H1 (cell line): ENCODE measurements at regions not wholly inside any gene's neighbourhood (a gene's known extent, or its start where the extent isn't known, plus 50 kb on each side); places are given as distances from the start of the nearest gene placed in this dataset.
"Not testable (repeated sequence)": the region's sequence is repeated elsewhere in the genome, so short reads cannot be mapped to it uniquely, and the experiment has no call there.

Source experiments
- CTCF ChIA-PET: fragments of 300-600 bp; sonication (Branson Sonifier 250); formaldehyde crosslinking; loops from one replicate; lab custom pipeline; 2021; ENCODE audit not compliant: partially characterized antibody; lab: Charles Lee
- POLR2A ChIA-PET: fragments of 300-600 bp; sonication (Branson Sonifier 250); formaldehyde crosslinking; loops from one replicate; lab custom pipeline; 2021; ENCODE audit warnings: inconsistent platforms; ENCODE audit not compliant: partially characterized antibody; lab: Charles Lee
- DNase-seq, 2 experiments: peaks; one replicate each; pipeline versions ENCODE4 v3.0.0 to v3.0.0-alpha.2; 2010 to 2022; ENCODE audit warnings: low spot score in 2 of 2, low read depth in 1 of 2, mixed read lengths in 1 of 2
- FAIRE-seq: peaks from 2 replicates; lab custom pipeline; 2011; peaks lifted over from hg19 to GRCh38; lab: Jason Lieb, UNC
- H2AFZ ChIP-seq: 2 replicates; pipeline ENCODE4 v1.8.1; 2012; ENCODE audit warnings: low read length, inconsistent platforms
- H2AK5ac ChIP-seq: 2 replicates; pipeline ENCODE4 v1.6.1; 2013; ENCODE audit warnings: low read depth, low read length
- H2BK120ac ChIP-seq: replicated peaks from 2 replicates; pipeline ENCODE3; 2013; ENCODE audit warnings: low read depth, low read length, inconsistent platforms
- H2BK12ac ChIP-seq: 2 replicates; pipeline ENCODE4 v1.6.1; 2013; ENCODE audit warnings: low read depth, low read length
- H2BK15ac ChIP-seq: 2 replicates; pipeline ENCODE4 v1.6.1; 2013; ENCODE audit warnings: low read length
- H2BK20ac ChIP-seq: 2 replicates; pipeline ENCODE4 v1.6.1; 2013; ENCODE audit warnings: low read length
- H2BK5ac ChIP-seq: 2 replicates; pipeline ENCODE4 v1.6.1; 2013; ENCODE audit warnings: low read depth, low read length
- H3K14ac ChIP-seq: 2 replicates; pipeline ENCODE4 v1.6.1; 2013; ENCODE audit warnings: inconsistent platforms; ENCODE audit not compliant: insufficient read length
- H3K18ac ChIP-seq: 2 replicates; pipeline ENCODE4 v1.6.1; 2013; ENCODE audit warnings: low read length; ENCODE audit errors: extremely low read depth
- H3K23ac ChIP-seq: 2 replicates; pipeline ENCODE4 v1.6.1; 2013; ENCODE audit warnings: inconsistent platforms; ENCODE audit not compliant: insufficient read length
- H3K23me2 ChIP-seq: 2 replicates; pipeline ENCODE4 v1.6.1; 2013; ENCODE audit warnings: low read depth, low read length
- H3K27ac ChIP-seq: 2 replicates; pipeline ENCODE4 v1.6.1; 2011; ENCODE audit warnings: low read depth, low read length, inconsistent platforms
- H3K27me3 ChIP-seq, 4 experiments: replicated peaks in 1 of 4; 1 replicate in 1 of 4; 2 replicates in 3 of 4; pipeline versions ENCODE4 v1.6.1 to v1.8.1; 2011 to 2013; ENCODE audit warnings: low read length in 3 of 4, mild to moderate bottlenecking in 3 of 4, inconsistent platforms in 2 of 4, mixed read lengths in 2 of 4, moderate library complexity in 1 of 4; ENCODE audit not compliant: control insufficient read depth in 3 of 4, insufficient read depth in 3 of 4; ENCODE audit errors: extremely low read depth in 1 of 4
- H3K36me3 ChIP-seq, 4 experiments: 2 replicates each; pipeline versions ENCODE4 v1.6.1 to v1.8.1; 2011 to 2013; ENCODE audit warnings: mild to moderate bottlenecking in 4 of 4, low read length in 3 of 4, moderate library complexity in 2 of 4, control low read depth in 1 of 4, inconsistent platforms in 1 of 4; ENCODE audit not compliant: insufficient read depth in 4 of 4, control insufficient read depth in 2 of 4
- H3K4ac ChIP-seq: replicated peaks from 2 replicates; pipeline ENCODE3; 2013; ENCODE audit warnings: low read length, low read depth, mixed read lengths, inconsistent platforms; ENCODE audit not compliant: insufficient read length
- H3K4me1 ChIP-seq, 4 experiments: replicated peaks in 1 of 4; 1 replicate in 1 of 4; 2 replicates in 3 of 4; pipeline versions ENCODE4 v1.6.1 to v1.8.1; 2011 to 2013; ENCODE audit warnings: low read length in 3 of 4, inconsistent platforms in 2 of 4, mixed read lengths in 1 of 4; ENCODE audit not compliant: insufficient read depth in 4 of 4, control insufficient read depth in 3 of 4
- H3K4me2 ChIP-seq, 2 experiments: 2 replicates each; pipeline versions ENCODE4 v1.6.1 to v1.8.1; 2011 to 2013; ENCODE audit warnings: low read depth in 2 of 2, low read length in 2 of 2, control low read depth in 1 of 2, inconsistent platforms in 1 of 2, mild to moderate bottlenecking in 1 of 2; ENCODE audit not compliant: insufficient read depth in 1 of 2
- H3K4me3 ChIP-seq, 4 experiments: fragments of 200-600, 300-600 bp in 1 of 4; sonication (generic), shearing (Covaris generic), sonication (Bioruptor Twin) in 1 of 4; 2 replicates each; pipeline versions ENCODE4 v1.5.1 to v1.8.1; 2011 to 2016; ENCODE audit warnings: low read length in 4 of 4, low read depth in 3 of 4, control low read depth in 2 of 4, inconsistent platforms in 2 of 4, mild to moderate bottlenecking in 2 of 4, mixed read lengths in 1 of 4, moderate library complexity in 1 of 4; ENCODE audit not compliant: insufficient read depth in 2 of 4; ENCODE audit errors: extremely low read depth in 1 of 4
- H3K56ac ChIP-seq: replicated peaks from 2 replicates; pipeline ENCODE3; 2013; ENCODE audit warnings: low read depth, mild to moderate bottlenecking, mixed read lengths, low read length, inconsistent platforms; ENCODE audit not compliant: insufficient read length
- H3K79me1 ChIP-seq: 2 replicates; pipeline ENCODE4 v1.6.1; 2013; ENCODE audit warnings: low read depth, low read length, control low read depth
- H3K79me2 ChIP-seq, 2 experiments: 2 replicates each; pipeline versions ENCODE4 v1.6.1 to v1.8.1; 2012 to 2013; ENCODE audit warnings: low read length in 2 of 2, mild to moderate bottlenecking in 2 of 2, inconsistent platforms in 1 of 2; ENCODE audit not compliant: insufficient read depth in 2 of 2, control insufficient read depth in 1 of 2
- H3K9ac ChIP-seq, 4 experiments: replicated peaks in 1 of 4; 1 replicate in 1 of 4; 2 replicates in 3 of 4; pipeline versions ENCODE4 v1.6.1 to v1.8.1; 2011 to 2013; ENCODE audit warnings: low read depth in 3 of 4, low read length in 3 of 4, control low read depth in 2 of 4, mild to moderate bottlenecking in 2 of 4, moderate library complexity in 2 of 4, inconsistent platforms in 1 of 4; ENCODE audit errors: extremely low read depth in 1 of 4
- H3K9me3 ChIP-seq, 2 experiments: 2 replicates each; pipeline versions ENCODE4 v1.6.1 to v1.8.1; 2012 to 2013; ENCODE audit warnings: mild to moderate bottlenecking in 2 of 2, moderate library complexity in 2 of 2, control low read depth in 1 of 2, inconsistent platforms in 1 of 2, low read depth in 1 of 2, low read length in 1 of 2, mixed read lengths in 1 of 2; ENCODE audit not compliant: insufficient read depth in 2 of 2
- H4K20me1 ChIP-seq, 2 experiments: replicated peaks in 1 of 2; 2 replicates each; pipeline versions ENCODE3 to v1.8.1; 2011 to 2013; ENCODE audit warnings: inconsistent platforms in 2 of 2, low read length in 2 of 2, mild to moderate bottlenecking in 1 of 2; ENCODE audit not compliant: insufficient read depth in 2 of 2, control insufficient read depth in 1 of 2
- H4K5ac ChIP-seq: 2 replicates; pipeline ENCODE4 v1.6.1; 2013; ENCODE audit warnings: low read length, low read depth, mixed read lengths, inconsistent platforms; ENCODE audit not compliant: insufficient read length
- H4K8ac ChIP-seq: 2 replicates; pipeline ENCODE4 v1.8.0; 2013; ENCODE audit warnings: mild to moderate bottlenecking, moderate library complexity, low read length, inconsistent platforms; ENCODE audit not compliant: insufficient read depth; ENCODE audit errors: extremely low read depth
- H4K91ac ChIP-seq: replicated peaks from 2 replicates; pipeline ENCODE3; 2013; ENCODE audit warnings: low read length, mixed read lengths, inconsistent platforms; ENCODE audit not compliant: insufficient read length
- CBX8 ChIP-seq: fragments of 300-800, 300-1000 bp; sonication (generic); IDR thresholded peaks from 2 replicates; pipeline ENCODE4 v1.7.1; 2016; ENCODE audit warnings: low read depth, low read length, borderline replicate concordance
- POLR2A ChIP-seq, 2 experiments: IDR thresholded peaks; 1 replicate in 1 of 2; 2 replicates in 1 of 2; pipeline ENCODE4 v1.6.1; 2011; ENCODE audit warnings: low read depth in 2 of 2, low read length in 2 of 2, mild to moderate bottlenecking in 2 of 2; ENCODE audit errors: control extremely low read depth in 1 of 2
- WGBS, 2 experiments: shearing (Covaris generic) in 1 of 2; methylation state at CpG; one replicate each; pipeline versions ENCODE4 v1.1.6 to v1.1.7; 2013 to 2015; ENCODE audit warnings: low lambda C conversion rate in 2 of 2, mixed read lengths in 2 of 2, inconsistent platforms in 1 of 2, low coverage in 1 of 2, missing lambda C conversion rate in 1 of 2; ENCODE audit not compliant: insufficient replicate concordance in 2 of 2, insufficient coverage in 1 of 2, insufficient read length in 1 of 2; ENCODE audit errors: extremely low coverage in 1 of 2, missing lambda C conversion rate in 1 of 2; 5-methylcytosine and 5-hydroxymethylcytosine counted together

GRCh38 chr4:19472666-19473065 lies 779.0 kb upstream of the SLIT2 start:
- no peak overlapping the region for H4K8ac ChIP-seq

GRCh38 chr4:19470001-19470400 lies 781.7 kb upstream of the SLIT2 start:
- H2BK120ac ChIP-seq, H2BK20ac ChIP-seq, H3K4me2 ChIP-seq, H3K4me3 ChIP-seq, H3K9ac ChIP-seq, H4K91ac ChIP-seq, H4K5ac ChIP-seq, H2BK12ac ChIP-seq, H3K27ac ChIP-seq, H3K23me2 ChIP-seq, DNase-seq, H3K14ac ChIP-seq, H3K56ac ChIP-seq, H3K18ac ChIP-seq, H2AFZ ChIP-seq, POLR2A ChIA-PET, H3K27me3 ChIP-seq, H3K23ac ChIP-seq, H3K9me3 ChIP-seq, H3K36me3 ChIP-seq, H3K4ac ChIP-seq, H4K20me1 ChIP-seq, H3K4me1 ChIP-seq, H2AK5ac ChIP-seq, H3K79me1 ChIP-seq, FAIRE-seq, H2BK15ac ChIP-seq, H4K8ac ChIP-seq, H3K79me2 ChIP-seq, H2BK5ac ChIP-seq: not testable (repeated sequence)
- CTCF ChIA-PET: interaction anchor here (0.7 kb wide), 1 partner anchor 279 kb away, joined by 3 read pairs; no protein-coding TSS in a partner anchor
- WGBS, 2 experiments: 97% methylated on average over 4 of the region's 5 CpGs; no CpG with 5 or more reads in 1 of the 2 experiments

More at GRCh38 chr4:19472666-19473065, 779.0 kb upstream of the SLIT2 start:
- Histone ChIP-seq H2BK5ac (no peak overlapping the region), H2AFZ (no peak overlapping the region), H3K23me2 (no peaks in the 10 kb centered on the region), H2BK120ac (no peak overlapping the region), H3K79me2 (no peaks in the 10 kb centered on the region), H2BK12ac (no peak overlapping the region), H3K23ac (no peak overlapping the region), H3K27ac (no peak overlapping the region), H3K36me3 (no peaks in the 10 kb centered on the region), H3K4me3 (no peak overlapping the region), H2BK20ac (no peak overlapping the region), H3K4me1 (no peaks in the 10 kb centered on the region), H3K18ac (no peak overlapping the region), H4K91ac (no peak overlapping the region), H3K9ac (no peak overlapping the region), H3K56ac (no peak overlapping the region), H3K79me1 (no peaks in the 10 kb centered on the region), H3K9me3 (no peaks in the 10 kb centered on the region), H3K4me2 (no peak overlapping the region), H3K27me3 (no peaks in the 10 kb centered on the region), H2AK5ac (no peak overlapping the region), H4K5ac (no peak overlapping the region), H4K20me1 (no peaks in the 10 kb centered on the region), H3K4ac (no peak overlapping the region), H3K14ac (no peak overlapping the region), H2BK15ac (no peak overlapping the region)
- FAIRE-seq (no peak), DNase-seq (no peak)
- ChIA-PET POLR2A (no interaction called here), CTCF (no interaction called here)
- TF ChIP-seq POLR2A (IDR thresholded peaks at IDR 0.05; ENCODE audit: control extremely low read depth in 1 of 2, low read depth in 2 of 2, low read length in 2 of 2) (no peak), CBX8 (no peak)
- 72% methylated on average over 1 of the region's 1 CpG; no CpG with 5 or more reads in 1 of the 2 experiments for WGBS, 2 experiments
